Stimulated activated CD4-positive, alpha-beta T cell treated with anti-CD3 and anti-CD28 coated beads, Interleukin-15, amount 100 ng/mL, for 48 hours (primary cell): ENCODE measurements at regions not wholly inside any gene's neighbourhood (a gene's known extent, or its start where the extent isn't known, plus 50 kb on each side); places are given as distances from the start of the nearest gene placed in this dataset.

ENCODE experiments used
- DNase-seq, 2 donors: peaks; one replicate each; pipeline ENCODE4 v3.0.0-alpha.2; 2020; ENCODE audit warnings: low read depth in 2 of 2

DNA sequence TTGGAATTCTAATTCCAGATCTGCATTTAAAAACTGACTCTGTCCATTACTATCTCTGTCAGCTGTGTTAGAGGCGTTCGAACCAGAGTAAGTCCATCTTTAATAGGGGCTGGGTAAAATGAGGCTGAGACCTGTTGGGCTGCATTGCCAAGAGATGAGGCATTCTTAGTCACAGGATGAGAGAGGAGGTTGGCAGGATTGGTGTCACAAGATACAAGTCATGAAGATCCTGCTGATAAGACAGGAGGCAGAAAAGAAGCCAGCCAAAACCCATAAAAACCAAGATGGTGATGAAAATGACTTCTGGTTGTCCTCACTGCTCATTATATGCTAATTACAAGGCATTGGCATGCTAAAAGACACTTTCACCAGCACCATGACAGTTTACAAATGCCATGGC, 356.3 kb upstream of the ISX start:
- DNase-seq, result no peak

DNA sequence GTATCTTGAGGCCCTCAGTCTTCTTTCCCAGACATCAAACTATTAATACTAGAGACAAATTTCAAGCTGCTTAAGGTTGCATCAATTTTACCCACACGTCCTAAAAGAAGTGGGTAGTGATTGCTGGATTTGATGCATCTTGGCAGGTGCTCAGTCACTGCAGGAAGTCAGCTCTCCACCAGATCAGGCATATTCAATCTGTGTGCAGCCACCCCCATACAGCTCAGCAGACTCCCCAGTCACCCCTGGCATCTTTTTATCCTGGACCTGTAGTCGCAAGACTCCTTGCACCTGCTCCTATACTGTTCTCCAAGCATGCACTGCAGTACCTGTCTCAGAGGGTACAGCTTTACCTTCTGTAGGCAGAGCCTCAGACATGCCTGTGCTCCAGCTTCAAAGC, 343.1 kb upstream of the ISX start:
- no peak for DNase-seq

- no peak for DNase-seq
These were observed 329.9 kb upstream of the ISX start for GRCh38 chr22:34736081-34736480.

DNA sequence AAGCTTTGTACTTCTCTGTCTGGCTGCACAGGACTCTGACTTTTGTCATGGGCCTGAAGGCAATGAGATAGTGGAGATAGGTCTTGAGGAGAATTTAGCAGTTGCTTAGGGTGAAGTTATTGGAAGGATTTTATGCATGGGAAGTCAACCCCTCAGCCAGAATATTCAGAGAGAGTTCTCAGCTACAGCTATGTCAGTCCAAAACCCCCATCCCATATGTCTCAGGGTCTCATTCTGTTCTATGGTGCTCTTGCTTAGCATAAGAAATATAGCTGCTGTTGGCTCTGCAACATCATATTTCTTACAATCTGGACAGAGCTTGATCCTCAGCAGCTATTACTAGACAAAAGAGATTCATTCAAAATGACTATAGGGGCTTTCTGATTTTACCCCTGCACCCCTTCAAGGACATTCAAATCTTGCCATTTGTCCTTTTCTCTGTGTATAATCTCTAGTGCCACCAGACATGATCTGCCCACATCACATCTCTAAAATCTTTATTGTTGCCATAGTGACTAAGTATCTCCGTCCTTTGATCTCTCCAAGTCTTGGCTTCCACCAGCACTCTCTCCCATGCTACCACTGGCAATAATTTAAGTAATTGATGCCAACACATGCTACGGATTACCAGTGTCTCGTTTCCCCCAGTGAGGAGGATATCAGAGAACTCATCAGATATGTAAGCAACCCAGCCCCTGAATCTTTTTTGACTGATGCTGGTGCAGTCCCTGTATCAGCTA, 327.1 kb upstream of the ISX start:
- no peak for DNase-seq

GRCh38 chr22:34743110-34743751, 322.7 kb upstream of the ISX start:
- DNase-seq, result no peak

GRCh38 chr22:34760276-34761008, 305.5 kb upstream of the ISX start:
- no peak for DNase-seq

DNA sequence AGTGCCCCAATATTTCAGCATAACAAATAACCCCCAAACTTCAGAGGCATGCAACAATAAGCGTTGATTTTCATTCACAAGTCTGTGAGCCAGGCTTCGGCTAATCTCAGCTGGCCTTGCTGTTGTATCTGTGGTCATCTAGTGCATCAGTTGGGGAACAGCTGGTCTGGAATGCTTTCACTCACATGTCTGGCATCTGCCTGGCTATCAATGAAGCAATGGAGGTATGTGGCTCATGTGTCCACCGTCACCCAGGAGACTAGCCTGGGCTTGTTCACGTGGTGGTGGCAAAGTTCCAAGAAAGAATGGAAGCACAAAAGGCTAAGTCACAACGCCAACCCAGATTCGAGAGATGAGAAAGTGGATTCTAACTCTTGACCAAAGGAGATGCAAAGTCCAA, 304.8 kb upstream of the ISX start:
- no peak for DNase-seq

DNA sequence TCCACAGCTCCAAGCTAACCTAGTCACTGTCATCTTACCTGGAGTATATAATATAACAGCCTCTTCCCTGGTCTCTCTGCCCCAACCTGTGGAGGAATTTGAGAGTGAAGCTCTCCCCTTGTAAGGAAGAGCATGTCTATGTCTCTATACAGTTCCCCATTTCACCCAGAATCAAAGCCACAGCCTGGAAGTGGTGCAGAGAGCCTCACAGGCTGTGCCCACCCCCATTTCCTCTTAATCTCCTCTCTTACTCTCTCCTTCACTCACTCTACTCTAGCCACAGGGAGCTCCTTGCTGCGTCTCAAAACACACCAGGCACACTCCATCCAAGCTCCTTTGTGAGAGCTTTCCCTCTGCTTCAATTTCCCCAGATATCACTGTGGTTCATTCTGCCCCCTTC, 302.5 kb upstream of the ISX start:
- no peak for DNase-seq

DNA sequence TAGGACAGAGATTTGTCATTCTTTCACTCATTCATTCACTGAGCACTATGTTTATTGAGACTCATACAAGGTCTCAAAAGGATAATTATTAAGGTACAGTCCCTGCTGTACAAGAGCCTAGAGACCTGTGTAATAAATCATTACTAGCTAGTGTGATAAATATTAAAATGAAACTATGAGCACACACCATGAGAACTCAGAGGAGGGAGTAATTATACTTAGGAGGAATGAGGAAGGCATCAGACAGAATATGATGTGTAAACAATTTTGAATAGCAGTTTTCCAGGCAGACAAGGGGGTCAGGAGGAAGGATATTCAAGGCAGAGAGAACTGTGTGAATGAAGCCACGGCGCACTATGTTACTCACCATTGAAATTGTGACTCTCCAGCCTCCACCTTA, 300.8 kb upstream of the ISX start:
- no peak for DNase-seq

DNA sequence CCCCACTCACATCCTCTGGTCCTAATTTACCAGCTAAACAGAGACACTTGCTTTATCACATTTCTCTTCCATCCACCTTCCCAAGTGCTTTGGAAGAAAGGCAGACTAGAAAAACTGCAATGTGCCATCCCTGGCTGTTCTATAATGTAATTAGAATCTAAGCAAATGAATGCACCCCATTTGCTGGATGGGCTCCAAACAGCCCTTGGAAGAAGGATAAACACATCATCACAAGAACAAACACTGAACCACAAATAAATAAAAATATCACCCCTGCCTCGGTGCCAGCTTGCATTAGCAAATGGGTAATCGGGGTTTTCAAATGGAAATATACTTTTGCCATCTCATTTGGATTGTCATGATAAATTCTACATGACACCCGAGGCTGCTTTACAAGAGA, 296.6 kb upstream of the ISX start:
- no peak for DNase-seq

DNA sequence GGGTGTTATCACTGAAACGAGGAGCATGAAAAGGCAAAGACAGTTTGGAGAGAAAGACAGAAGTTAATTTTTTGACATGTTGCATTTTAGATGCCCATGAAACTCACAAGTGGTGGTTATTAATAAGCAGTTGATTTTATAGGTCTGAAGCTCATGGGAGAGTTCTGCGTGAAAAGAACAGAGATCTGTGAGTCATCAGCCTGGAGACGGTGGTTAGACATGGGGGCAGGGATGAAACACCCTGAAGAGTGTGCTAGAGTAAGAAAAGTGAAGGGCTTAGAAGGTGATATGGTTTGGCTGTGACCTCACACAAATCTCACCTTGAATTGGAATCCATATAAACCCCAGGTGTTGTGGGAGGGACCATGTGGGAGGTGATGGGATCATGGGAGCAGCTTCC, 289.1 kb upstream of the ISX start:
- no peak for DNase-seq

- no peak for DNase-seq
These were observed 284.3 kb upstream of the ISX start for GRCh38 chr22:34781681-34782080.

DNA sequence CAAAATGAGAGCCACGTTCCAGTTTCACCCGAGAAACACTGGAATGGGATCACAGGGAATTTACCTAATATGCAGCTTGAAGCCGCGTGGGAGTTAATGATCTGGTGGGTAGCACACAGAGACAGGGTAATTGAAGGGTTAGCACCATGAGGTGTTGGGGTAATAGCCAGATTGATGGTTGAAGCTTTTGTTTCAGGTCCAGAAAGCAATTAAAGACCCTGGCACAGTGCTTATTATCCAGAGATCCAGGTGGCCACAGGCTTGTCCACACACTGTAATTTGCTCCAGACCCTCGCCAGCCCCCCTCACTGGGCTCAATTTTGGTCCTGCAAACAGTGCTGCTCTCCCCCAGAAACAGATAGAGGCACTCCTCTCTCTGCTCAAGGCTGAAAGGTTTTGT, 282.5 kb upstream of the ISX start:
- DNase-seq, result no peak

DNA sequence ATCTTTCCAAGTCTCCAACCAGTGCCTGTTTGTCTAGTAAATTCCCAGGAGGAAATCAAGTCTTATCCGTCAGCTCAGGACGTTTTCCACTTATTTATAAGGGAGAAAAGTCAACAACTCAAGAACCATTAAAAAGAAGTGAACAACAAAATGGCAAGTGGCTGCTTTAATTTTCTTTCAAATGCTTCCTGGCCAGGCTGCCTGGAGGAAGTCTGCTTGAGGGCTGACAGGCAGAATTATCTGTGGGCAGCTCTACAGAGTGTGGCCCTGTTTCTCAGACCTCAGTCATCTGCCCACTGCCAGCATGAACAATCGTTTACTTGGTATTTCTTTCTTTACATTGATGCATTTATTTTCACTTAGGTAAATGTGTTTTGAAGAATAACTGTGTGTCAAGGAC, 281.9 kb upstream of the ISX start:
- no peak for DNase-seq

DNA sequence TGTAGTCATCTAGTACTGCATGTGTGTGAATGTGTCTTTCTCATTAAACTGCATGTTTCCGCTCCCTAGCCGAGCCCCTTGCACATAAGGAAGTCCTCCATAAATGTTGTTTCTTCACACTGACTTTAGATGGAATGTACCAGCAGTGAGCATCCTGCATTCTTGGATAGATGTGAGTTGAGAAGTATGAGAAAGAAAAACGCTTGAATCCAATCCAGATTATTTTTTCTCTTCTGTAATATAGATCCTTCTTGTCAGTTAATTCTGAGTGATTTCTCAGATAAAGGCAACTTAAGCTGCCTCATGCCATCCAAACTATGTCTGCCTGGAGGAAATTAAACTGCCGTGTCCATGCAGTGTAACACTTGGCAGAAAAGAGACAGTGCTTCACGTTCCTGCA, 268.1 kb upstream of the ISX start:
- DNase-seq, result no peak

- no peak for DNase-seq
These were observed 267.4 kb upstream of the ISX start for GRCh38 chr22:34798605-34799004.

DNA sequence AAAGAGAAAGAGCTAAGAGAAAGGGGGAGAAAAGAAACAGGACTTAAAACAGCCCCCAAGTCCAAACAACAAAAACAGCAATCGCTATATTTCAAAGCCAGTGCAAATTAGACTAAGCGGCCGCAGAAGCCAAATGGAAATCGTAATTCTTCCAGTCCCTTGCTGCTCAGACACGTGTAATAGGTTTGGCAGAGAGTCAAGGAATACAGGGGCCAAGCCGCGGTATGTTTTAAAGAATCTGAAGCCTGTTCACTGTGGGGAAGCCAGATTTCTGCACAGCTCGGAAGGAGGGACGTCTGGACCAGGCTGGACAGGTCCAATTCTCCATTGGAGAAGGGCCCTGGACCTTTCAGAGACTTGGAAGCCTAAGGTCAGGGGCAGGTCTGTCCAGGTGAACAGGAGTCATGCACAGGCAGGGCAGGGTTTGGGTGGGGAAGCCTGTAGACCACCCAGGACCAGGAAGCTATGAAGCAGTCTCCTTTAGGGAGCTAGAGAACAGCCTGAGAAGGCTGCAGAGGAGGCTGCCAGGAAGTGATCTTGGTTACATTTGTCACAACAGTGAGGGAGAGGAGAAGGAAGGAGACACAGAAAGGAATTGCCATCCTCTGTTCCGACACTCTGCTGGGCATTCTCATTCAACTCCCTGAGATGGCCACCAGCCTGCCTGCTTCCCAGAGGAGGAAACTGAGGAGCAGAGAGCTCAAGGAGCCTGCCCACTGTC, 265.5 kb upstream of the ISX start:
- no peak for DNase-seq

DNA sequence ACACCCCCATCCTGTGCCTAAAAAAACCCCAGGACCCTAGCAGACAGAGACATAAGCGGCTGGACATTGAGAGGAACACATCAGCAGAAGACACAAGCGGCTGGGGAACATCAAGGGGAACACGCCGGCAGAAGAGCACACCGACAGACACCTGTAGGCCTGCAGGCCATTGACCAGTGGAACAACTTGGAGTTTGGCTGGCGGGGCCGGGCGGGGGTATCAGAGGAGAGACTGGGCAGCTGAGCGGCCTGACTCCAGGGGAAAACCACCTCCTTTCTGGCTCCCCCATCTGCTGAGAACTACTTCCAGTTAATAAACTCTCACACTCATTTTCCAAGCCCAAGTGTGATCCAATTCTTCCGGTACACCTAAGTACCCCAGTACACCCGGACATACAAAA, 264.7 kb upstream of the ISX start:
- DNase-seq, result no peak

DNA sequence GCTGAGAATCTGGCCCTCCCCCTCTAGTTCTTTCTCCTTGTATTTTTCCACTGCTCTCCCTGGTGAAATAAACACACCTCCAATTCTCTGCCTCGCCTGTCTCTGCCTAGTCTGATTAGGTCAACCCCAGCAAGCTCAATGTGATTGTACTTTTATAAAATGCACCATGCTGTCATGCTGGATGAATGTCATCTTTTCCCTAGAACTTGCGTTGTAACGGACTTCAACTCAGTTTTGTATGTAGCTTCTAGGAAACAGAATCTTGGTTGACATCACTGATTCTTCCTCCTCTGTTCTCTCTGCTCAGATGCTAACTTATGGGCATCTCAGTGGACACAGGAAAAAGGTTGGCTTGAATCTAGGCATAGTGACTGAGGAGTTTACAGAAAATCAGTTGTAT, 261.9 kb upstream of the ISX start:
- no peak for DNase-seq

GRCh38 chr22:34804604-34805003, 261.4 kb upstream of the ISX start:
- no peak for DNase-seq

DNA sequence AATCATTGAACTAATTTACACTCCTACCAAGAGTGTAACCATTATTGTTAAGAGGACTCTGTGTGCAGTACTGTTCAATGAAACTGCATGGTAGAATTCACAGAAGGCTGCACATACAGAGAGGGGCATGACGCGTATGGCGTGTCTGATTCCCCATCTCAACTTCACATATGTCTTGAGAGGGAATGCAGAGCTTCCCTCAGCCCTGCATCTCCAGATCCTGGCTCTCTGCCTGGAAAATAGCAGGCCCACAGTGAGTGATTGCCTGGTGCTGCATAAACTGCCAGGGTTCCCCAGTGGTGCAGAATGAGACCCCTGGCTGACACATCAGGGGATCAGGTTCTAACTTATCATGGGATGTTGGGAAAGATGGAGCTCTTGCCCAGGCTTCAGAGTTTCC, 260.2 kb upstream of the ISX start:
- DNase-seq, result no peak

DNA sequence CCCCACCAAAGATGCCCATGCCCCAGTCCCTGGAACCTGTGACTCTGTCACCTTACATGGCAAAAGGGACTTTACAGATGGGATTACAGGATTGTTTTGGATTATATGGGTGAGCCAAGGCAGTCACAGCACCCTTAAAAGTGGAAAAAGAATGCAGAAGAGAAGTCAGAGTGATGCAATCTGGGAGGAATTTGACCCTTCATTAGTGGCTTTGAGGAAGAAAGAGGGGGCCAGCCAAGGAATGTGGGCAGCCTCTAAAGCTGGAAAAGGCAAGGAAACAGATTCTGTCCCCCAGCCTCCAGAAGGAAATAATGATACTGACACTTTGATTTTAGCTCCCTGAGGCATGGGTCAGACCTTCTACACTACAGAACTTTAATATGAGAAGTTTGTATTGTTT, 257.3 kb upstream of the ISX start:
- DNase-seq, result no peak

DNA sequence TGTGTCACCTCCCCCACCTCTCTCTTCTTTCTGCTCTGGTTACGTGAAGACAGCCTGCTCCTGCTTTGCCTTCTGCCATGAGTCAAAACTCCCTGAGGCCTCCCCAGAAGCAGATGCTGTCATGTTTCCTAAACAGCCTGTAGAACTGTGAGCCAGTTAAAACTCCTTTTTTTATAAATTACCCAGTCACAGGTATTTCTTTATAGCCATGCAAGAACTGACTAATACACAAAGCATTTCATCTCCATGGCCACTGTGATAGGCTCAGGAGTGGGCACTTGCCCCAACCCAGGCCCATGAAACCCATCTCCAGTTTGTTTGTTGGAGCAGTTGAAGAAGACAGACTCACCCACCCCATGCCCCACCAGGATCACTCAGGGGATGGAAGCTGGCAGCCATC, 253.3 kb upstream of the ISX start:
- DNase-seq, result no peak
